Activated effector memory CD4-positive, alpha-beta T cell treated with Interleukin-2 at 50 U/mL for 16 hours (primary cell): ENCODE measurements at regions not wholly inside any gene's neighbourhood (a gene's known extent, or its start where the extent isn't known, plus 50 kb on each side); places are given as distances from the start of the nearest gene placed in this dataset.
"Not testable (repeated sequence)": the region's sequence is repeated elsewhere in the genome, so short reads cannot be mapped to it uniquely, and the experiment has no call there.

Experiments
- DNase-seq: peaks from one replicate; pipeline ENCODE4 v3.0.0-alpha.2; 2020

DNA sequence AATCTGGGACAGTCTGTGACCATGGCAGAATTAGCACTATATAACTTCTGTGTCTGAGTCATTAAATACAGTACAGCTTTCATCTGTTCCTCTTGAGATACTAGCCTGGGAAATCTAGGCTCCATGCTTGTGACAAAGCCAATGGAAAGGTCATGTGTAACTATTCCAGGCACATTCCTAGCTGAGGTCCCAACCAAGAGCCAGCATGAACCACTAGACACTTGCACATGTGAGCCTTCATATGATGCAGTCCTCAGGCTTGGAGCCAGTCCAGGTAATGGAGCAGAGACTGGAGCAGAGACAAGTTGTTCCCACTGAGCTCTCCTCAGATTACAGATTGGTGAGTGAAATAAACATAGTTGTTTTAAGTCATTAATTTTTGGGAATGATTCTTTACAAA is 412.4 kb upstream of the ZNF462 start:
- no peak for DNase-seq

DNA sequence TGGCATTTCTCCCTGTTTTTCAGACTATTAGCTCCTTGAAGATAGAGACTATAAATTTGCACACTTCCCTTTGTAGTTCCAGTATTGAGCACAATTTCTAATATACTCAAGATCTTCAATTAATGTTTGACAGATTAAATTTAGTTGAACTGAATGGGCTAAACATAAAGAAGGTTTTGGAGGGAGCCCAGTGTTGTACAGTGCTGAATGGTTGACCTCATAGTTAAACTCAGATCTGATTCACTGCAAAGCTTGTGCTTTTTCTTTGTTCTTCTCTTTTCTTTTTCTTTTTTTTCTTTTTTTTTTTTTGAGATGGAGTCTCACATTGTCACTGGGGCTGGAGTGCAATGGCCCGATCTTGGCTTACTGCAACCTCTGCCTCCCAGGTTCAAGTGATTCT is 411.7 kb upstream of the ZNF462 start:
- no peak for DNase-seq

DNA sequence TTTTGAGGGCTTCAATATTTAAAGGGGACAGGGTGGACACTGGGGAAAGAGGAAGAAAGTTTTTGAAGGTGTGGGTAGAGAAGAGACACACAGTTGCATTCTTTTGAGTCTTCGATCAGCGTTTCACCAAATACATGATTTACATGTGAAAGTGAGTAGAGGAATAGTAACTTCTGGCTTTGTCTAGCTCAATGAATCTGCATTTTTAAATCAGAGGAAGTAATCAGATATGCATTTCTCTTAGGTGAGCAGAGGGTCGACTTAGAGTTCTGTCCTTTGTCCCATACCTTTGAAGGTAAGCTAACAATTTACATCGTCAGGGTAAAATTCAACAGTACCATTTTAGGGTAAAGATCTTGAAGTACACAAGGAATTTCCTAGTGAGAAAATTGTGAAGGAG is 406.4 kb upstream of the ZNF462 start:
- DNase-seq = no peak

DNA sequence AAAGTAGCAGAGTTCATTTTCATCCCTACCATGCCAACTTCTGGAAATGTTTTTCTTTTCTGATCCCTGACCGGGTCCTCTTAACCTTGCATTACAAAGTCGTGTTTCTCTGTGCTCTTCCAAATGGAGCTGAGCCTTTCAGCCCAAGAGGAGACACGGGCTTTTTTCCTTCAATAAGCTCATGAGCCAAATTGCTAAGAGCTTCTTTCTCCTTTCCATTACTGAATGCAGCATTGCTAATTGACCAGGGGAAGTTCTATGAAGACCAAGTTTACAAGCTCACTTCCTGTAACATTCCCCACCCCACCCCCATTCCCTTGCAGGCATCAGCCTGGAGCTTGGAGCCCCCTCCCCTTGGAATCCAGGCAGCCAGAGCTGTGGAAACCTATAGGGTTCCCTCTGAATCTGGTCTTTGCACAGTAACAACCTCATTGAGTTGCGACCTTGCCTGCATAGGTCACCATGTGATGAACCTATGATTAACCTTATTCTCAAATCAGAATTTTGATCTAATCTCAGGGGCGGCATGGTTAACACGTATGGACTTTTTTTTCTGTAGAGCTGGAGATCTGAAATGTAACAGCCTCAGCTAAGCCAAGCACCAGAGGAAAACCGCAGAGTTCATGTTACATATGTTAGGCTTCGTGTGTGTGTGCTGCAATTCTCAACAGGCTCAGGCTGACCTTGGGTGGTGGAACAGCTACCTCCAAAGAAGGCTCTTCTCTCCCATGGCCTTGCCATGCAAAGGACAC is 395.7 kb upstream of the ZNF462 start:
- no peak for DNase-seq

DNA sequence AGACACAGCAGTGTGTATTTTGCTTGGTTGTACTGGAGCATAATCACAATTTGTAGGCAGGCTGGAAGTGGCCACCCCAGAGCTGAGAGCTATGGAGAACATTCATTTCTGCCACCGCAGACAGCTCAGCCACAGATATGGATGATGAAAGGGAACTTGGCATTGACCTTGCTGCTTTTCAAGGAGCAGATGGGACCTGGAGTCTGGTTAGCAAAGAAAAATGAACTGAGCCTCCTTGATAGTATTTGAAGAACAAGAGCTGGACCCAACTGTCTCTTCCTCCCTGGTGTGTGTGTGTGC is 395.2 kb upstream of the ZNF462 start:
- no peak for DNase-seq

DNA sequence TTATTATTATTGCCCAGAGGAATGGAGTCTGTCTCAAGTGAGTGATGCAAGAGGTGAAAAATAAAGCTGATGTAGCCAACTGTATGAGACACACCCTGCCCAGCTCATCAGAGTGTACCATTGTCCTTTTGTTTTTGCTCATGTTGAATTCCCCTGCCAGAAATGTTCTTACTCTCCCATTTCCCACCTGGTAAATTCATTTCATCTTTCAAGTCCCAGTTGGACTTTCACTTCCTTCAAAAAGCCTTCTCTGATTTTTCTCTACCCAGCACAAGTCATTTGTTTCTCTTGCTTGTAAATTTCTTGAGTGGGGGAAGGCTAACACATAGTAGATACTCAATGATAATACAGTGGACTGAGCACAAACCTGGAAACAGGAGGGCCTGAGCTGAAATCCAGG is 394.5 kb upstream of the ZNF462 start:
- no peak for DNase-seq

DNA sequence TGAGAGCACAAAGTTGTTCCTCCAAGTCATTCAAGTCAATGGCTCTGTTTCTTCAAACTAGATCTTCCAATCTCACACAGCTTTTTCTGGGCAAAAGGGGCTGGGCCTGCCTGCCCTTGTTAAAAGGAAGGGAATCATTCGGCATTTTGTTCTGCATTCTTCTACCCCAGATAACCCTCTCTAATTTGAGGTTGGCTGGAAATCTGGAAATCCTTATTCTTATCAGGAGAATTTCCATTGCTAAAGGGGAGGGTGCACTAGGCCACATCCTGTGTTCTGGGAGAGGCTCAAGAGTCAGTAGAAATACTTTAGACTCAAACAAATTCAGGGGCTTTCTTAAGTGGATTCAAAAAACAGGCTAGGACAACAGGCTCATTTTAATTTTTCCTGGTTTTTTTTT is 384.7 kb upstream of the ZNF462 start:
- DNase-seq = no peak

DNA sequence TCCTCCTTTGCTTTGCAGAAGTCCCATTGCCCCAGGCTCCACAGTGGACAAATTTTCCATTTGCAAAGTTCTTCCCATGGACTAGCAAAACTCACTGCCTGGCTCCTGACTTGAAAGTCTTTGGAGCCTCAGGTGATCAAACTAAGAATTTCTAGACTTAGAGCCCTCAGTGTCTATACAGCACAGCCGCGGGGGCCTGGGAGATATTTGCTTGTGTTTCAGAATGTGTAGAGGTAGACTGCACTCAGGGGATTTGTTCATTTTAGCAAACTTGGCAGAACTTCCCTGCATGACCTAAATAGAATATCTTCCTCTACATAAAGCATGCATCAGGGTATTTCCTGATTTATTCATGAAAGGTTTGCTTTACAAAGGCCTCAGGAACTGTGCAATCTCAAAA is 384.2 kb upstream of the ZNF462 start:
- DNase-seq = no peak

DNA sequence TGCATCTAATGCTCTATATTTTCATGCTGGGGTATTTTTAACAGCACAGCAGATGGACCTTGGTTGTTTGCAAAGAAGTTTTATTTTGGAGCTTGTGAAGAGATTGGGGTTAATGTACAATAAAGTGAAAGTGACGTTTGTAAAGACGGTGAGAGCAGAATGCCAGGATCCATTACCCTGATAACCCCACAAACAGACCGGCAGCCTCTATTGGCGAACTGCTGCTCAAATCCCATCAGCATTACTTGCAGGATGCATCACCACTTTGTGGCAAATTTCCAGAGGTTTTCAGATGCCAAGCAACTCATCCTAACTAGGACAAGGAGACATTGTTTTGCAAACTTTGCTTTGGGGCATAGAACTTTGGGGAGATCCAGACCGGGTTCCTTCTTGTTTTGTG is 383.3 kb upstream of the ZNF462 start:
- no peak for DNase-seq

DNA sequence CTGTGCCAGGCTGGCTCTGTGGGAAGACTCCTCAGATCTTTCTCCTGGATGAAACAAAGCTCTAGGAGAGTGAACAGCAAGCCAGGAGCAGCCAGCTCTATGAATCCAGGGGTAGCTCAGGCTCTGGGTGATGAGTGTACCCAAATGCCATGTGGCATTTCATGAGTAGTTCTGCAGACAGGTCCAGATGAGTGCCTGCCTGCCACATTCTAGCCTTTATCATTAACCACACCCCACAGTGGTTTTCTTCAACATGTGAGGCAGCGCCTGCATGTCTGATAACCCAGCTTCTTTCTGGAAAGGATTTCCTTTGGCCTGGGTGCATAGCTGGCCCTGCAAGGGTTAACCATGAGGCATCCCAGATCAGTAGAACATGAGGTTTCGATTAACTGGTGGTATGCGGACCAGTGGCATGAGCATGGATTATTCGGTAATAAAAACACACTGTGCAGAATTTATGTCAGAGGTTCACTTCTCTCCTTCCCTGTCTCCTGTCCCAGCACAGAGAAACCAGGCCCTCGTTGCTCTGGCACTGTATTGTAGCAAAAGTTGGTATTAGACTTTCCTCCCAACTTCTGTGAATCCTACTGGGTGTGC is 381.9 kb upstream of the ZNF462 start:
- no peak for DNase-seq

DNA sequence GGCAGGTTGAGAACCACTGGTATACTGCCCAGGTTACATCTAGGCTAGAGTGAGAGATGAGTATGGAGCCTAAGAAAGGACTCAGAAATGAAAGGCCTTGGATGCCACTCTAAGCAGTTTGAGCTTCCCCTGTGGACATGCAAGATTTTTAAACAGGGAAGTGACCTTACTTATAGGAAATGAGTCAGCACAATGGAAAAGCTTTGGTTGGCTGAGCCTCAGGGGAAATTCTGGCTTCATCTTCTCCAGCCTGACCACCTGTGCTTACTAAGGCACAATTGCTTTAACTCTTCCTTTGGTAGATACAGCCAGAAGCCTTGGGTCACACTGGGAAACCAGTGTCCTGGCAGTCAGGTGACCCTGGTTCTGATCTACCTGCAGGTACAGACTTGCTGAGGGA is 380.2 kb upstream of the ZNF462 start:
- no peak for DNase-seq

DNA sequence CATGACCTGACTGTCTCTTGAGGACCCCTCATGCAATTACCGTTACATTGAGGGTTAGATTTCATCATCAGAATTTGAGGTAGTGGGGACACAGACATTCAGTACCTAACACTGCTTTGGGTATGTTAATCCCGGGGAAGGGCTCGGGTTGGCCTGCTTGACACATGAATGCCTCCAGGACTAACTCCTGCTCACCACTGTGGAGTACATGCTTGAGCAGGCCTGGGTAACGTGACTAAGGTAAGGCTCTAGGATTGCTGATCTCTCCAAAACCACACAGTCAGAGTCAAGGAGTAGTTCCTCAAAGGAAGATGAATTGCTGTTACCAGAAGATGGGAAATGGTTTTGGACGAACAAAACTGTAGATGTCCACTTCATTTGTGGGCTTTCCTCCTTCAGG is 376.3 kb upstream of the ZNF462 start:
- DNase-seq = no peak

DNA sequence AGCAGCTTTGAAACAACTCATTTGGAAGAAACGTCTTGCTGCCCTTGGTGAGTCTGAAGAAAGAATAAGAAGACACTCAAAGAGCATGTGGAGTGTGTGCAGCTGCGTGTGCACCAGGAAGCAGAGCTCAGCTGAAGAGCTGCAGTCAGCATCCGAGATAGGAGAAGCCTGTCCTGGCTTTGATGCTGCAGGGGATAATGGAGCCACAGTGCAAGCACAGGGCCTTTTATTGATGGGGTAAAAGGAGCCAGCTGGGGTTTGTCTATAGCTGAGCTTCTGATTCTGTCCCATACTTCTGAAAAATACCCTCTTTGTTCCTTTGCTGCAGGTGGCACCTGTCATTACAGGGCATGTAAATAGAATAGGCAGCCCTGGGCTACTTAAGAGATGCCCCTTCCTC is 375.7 kb upstream of the ZNF462 start:
- DNase-seq = no peak

DNA sequence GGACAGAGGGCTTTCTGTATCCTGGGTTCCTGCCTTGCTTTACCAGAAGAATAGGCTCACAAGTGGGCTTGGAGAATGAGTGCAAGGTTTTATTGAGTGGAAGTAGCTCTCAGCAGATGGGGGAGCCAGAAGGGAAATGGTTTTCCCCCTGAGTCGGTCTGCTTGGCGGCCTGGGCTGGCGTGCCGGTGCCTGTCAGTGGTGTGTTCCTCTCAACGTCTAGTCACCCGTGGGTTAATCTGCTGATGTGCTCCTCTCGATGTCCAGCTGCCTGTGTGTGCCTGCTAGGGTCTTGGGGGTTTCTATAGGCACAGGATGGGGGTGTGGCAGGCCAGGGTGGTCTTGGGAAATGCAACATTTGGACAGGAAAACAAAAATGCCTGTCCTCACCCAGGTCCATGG is 370.8 kb upstream of the ZNF462 start:
- DNase-seq = not testable (repeated sequence)

DNA sequence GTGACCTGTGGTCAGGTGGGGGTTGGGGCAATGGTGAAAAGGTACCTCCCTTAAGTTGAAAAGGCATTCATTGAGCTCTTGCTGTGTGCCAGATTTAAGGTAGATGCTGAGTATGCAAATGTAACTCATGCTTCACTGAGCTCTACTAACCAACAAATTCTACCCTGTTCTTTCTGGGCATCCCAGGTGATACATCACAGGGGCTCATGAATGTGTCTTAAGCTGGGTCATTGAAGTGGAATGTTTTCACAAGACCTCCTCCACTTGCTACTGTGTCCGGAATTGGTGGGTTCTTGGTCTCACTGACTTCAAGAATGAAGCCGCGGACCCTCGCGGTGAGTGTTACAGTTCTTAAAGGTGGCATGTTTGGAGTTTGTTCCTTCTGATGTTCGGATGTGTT is 362.8 kb upstream of the ZNF462 start:
- no peak for DNase-seq

DNA sequence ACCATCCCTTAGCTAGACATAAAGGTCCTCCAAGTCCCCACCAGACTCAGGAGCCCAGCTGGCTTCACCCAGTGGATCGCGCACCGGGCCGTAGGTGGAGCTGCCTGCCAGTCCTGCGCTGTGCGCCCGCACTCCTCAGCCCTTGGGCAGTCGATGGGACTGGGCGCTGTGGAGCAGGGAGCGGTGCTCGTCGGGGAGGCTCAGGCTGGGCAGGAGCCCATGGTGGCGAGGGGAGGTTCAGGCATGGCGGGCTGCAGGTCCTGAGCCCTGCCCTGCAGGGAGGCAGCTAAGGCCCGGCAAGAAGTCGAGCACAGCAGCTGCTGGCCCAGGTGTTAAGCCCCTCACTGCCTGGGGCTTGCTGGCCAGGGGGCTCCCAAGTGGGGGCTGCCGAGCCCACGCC is 361.8 kb upstream of the ZNF462 start:
- not testable (repeated sequence) for DNase-seq

DNA sequence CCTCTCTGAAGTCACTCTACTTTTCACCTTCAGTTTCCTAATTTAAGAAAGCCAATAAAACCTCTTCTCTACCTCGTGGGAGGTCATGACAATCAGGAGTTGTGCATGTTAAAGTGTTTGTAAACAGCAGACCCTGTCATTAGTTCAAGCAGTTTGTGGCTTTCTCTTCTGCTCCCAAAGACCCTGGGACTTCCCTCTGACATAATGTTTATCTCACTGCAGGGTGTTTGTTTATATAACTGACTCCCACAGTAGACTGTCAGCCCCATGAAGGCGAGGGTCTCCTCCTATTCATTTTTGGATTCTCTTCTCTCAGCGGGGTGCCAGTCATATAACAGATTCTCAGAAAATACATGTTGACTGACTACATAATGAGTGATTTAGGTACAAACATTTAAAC is 360.0 kb upstream of the ZNF462 start:
- DNase-seq = no peak

DNA sequence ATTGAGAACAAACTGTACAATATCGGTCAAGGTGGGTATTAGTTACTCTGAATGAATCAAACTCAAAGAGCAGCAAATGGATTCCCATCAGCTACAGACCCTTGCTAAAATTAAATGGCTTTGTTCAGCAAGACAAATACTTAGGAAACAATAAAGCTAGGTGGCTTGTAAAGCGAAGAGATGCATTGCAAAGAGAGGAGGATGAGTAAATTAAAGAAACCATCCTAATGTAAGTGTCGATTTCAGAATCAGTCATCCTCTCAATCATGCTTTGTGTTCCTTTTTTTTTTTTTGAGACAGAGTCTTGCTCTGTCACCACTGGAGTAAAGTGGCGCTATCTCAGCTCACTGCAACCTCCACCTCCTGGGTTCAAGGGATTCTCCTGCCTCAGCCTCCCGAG is 359.2 kb upstream of the ZNF462 start:
- DNase-seq = no peak

DNA sequence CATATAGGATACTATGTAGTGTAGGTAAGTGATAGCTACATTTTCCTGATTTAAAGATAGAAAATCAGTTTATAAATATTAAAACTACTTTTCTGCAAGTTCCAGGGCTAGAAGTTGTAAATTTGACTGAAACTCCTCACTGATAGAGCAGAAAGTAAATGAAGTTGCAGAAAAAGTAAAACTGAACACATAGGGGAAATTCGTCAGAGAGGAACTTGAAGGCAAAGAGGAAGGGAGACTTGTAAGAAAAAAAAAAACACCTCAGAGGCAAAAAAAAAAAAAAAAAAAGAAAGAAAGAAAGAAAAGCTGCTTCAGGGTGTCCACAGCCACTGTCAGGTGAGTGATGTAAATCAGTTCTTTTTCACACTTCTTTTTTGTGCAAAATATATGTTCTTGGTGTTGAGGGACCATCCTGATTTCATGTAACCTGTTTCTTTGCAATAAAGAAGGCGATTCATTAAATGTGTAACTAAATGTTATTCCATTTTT is 336.2 kb upstream of the ZNF462 start:
- no peak for DNase-seq

DNA sequence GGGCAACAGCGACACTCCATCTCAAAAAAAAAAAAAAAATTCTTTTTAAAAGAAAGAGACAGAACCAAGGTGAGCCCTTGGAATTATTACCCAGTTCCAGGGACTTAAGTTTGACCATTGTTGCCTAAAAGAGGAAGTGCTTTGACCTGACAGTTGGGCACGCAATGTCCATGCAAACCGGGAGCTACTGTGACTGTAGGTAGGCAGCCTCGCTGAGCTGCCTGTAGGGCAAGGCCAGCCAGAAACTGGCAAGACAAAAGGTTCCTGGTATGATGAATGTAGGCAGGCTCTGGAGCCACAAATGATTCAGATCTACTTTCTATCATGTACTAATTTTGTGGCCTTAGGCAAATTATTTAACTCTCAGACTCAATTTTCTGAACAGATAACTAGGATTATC is 334.8 kb upstream of the ZNF462 start:
- DNase-seq = no peak

DNA sequence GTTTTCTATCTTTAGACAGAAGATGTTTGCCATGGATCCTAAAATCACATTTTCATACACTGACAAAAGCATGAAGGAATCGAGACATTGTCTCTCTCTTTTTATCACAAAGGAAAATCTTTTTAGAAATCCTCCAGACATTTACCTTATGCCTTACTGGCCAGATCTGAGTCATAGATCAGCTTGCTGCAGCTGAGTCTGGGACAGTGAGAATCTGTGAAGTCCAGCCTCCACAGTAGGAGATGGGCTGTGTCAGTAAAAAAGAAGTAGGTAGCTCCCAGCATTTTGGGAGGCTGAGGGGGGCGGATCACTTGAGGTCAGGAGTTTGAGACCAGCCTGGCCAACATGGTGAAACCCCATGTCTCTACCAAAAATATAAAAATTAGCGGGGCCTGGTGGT is 333.4 kb upstream of the ZNF462 start:
- DNase-seq = no peak

DNA sequence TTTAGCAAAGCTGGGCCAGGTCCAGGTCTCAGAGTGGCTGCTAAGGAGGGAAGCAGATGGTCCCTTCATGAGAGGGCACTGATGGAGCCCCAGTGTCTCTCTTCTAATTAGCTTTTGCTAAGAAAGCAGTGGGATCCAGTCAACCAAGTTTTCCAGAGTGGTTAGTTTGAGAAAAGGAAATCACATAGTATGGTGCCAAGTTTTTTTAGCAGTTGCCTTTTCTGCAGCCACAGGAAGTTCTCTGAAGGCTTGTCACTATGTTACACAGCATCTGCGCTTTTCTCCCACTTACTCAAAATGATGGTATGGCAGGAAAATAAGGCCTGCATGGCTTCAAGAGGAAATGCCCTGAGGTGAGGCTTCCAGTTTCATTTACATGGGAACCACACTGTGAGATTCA is 331.5 kb upstream of the ZNF462 start:
- DNase-seq = no peak

DNA sequence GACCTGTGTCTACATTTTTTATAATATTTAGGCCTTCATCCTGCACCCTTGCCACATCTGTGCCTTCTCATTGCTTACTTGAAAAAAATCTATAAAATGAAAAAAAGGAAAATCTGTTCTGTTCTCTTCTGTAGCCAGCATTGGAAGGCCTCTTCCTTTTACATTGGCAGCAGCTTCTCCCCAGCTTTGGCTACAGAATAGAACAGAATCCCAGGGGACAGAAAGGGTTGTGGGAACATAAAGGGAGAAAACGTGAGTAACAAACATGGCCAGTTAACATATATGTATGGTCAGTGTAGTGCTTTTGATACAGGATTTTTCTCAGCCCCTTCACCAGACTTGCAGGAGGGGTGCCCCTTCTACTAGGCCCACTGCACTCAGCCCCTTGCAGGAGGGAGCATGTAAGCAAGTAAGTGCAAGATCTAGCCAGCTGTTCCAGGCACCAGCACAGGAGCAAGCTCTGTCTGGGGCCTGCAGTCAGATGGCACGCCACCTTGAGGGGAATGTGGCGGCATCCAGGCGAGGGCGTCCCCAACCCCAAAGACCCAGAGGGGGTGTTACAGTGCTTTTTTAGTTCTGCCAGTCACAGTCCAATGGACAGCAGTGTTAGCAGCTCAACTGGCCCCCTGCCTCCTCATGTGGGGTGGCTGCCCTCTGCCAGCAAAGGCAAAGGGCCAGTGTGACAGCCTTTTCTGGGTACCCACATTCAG is 330.5 kb upstream of the ZNF462 start:
- no peak for DNase-seq

DNA sequence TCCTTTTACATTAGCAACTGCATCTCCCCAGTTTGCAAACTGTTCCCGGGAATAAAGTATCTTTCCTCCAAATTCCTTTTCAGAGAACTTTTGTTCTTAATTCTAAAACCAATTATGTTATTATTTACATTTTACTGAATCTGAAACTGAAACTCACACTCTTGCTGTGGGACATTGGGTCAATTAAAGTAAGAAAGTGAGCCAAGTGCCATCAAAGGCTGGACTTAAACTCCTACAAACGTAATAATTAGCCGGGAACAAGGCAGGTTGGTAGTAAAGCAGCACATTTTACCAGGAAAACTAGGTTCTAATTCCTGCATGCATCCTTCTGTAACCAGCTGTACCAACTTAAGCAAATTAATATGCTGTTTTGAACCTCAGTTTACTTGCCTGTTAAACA is 328.2 kb upstream of the ZNF462 start:
- no peak for DNase-seq

DNA sequence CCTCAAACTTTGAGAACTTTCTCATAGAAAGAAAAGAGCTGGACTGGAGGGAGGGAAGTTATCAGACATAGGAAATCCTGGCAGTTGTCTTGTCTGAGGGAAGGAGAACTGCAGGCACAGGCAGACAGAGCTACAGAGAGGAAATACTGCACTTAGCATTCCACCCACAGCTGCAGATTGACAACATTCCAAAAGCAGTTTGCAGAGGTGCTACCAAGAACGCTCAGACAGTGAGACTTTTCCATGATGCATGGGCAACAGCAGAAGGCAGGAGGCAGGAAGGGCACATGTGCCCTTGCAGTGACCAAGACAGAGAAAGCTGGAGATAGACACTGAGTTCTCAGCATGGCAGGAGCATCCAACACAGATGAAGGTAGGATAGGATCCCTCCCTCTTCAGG is 327.5 kb upstream of the ZNF462 start:
- no peak for DNase-seq
